Right lobe of liver (tissue), 6 donors: ENCODE measurements at regions not wholly inside any gene's neighbourhood (a gene's known extent, or its start where the extent isn't known, plus 50 kb on each side); places are given as distances from the start of the nearest gene placed in this dataset.
A peak's percentile ranks its signal among the peaks of the same experiment; 100 is the strongest.

Experiments
- ATAC-seq, 4 donors: fragments of 200-7000 bp; cut with Tn5 transposase; one replicate each; pipeline ENCODE4 v1.9.1; 2020; ENCODE audit warnings: mild to moderate bottlenecking in 4 of 4, moderate library complexity in 4 of 4
- DNase-seq, 3 donors: peaks; one replicate each; pipeline ENCODE4 v3.0.0-alpha.2; 2020
- H3K27ac ChIP-seq, 3 donors: fragments of 200-600 bp; one replicate each; pipeline ENCODE4 v1.8.0; 2022
- H3K27me3 ChIP-seq, 2 donors: fragments of 200-600 bp; one replicate each; pipeline ENCODE4 v1.8.0; 2022
- H3K36me3 ChIP-seq, 4 donors: fragments of 200-600 bp; sonication (generic) in 1 of 4; one replicate each; pipeline versions ENCODE4 v1.5.1 to v1.8.0; 2017 to 2022; ENCODE audit warnings: control low read depth in 1 of 4
- H3K4me1 ChIP-seq, 4 donors: fragments of 200-600 bp; sonication (generic) in 1 of 4; one replicate each; pipeline versions ENCODE4 v1.5.1 to v1.8.0; 2017 to 2022; ENCODE audit warnings: control low read depth in 1 of 4
- H3K4me3 ChIP-seq, 3 donors: fragments of 200-600 bp; one replicate each; pipeline ENCODE4 v1.8.0; 2022
- H3K9me3 ChIP-seq, 4 donors: fragments of 200-600 bp; sonication (generic) in 1 of 4; one replicate each; pipeline versions ENCODE4 v1.5.1 to v1.8.0; 2017 to 2022; ENCODE audit warnings: control low read depth in 1 of 4
- POLR2A ChIP-seq: fragments of 450-650 bp; IDR thresholded peaks from one replicate; pipeline ENCODE4 v1.6.1; 2017; ENCODE audit warnings: antibody characterized with exemption, mild to moderate bottlenecking
- WGBS: methylation state at CpG from one replicate; pipeline ENCODE4 v1.1.6; 2018; ENCODE audit warnings: low coverage, low lambda C conversion rate; ENCODE audit not compliant: insufficient coverage; ENCODE audit errors: missing lambda C conversion rate; 5-methylcytosine and 5-hydroxymethylcytosine counted together
- intact Hi-C, 2 donors: fragments of 100-400 bp; cut with DNase I; formaldehyde crosslinking; loops; one replicate each; pipeline versions ENCODE4 v1.11.2 to v1.14.1; 2022
- TF ChIP-seq, protein P1 (sequence below), 4 donors: fragments of 200-600 bp in 3 of 4; fragments of 450-650 bp in 1 of 4; IDR thresholded peaks; one replicate each; pipeline versions ENCODE4 v1.5.1 to v1.8.0; 2016 to 2022; ENCODE audit warnings: antibody characterized with exemption in 4 of 4, mild to moderate bottlenecking in 2 of 4
- donor health status: DM: no; HTN: yes; CAD: no.
- donor health status: DM: no; HTN: no; CAD: no.
- donor health status: DM: no; HTN: no; CAD: no.
- donor health status: DM: no; HTN: yes; CAD: no.
- donor health status: DM: no; HTN: yes; CAD: no.

DNA sequence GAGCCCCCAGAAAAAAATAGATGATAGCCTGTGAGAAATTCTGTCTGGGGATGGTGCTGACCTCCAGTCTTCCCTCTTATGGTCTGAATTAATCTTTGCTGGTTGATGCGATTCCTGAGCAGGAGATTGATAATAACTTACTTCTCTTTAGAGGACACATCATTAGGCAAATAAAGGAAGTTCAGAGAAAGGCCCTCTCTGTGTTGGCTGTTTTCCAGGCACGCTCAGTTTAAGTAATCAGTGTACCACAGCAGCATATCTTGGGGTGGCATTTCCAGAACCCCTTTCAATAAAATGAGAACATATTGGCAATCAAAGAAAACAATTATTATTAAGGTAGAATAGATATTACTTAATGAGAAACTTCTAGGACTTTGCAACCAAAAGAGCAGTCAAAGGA lies 1129.3 kb upstream of the RAG2 start:
- DNase-seq (no peak), ATAC-seq (no peak)
- TF ChIP-seq, protein P1, sequence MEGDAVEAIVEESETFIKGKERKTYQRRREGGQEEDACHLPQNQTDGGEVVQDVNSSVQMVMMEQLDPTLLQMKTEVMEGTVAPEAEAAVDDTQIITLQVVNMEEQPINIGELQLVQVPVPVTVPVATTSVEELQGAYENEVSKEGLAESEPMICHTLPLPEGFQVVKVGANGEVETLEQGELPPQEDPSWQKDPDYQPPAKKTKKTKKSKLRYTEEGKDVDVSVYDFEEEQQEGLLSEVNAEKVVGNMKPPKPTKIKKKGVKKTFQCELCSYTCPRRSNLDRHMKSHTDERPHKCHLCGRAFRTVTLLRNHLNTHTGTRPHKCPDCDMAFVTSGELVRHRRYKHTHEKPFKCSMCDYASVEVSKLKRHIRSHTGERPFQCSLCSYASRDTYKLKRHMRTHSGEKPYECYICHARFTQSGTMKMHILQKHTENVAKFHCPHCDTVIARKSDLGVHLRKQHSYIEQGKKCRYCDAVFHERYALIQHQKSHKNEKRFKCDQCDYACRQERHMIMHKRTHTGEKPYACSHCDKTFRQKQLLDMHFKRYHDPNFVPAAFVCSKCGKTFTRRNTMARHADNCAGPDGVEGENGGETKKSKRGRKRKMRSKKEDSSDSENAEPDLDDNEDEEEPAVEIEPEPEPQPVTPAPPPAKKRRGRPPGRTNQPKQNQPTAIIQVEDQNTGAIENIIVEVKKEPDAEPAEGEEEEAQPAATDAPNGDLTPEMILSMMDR (IDR thresholded peaks at IDR 0.05): no peak
- no peak for TF ChIP-seq POLR2A
- 47% methylated on average over 2 of the region's 2 CpGs for WGBS
- Histone ChIP-seq H3K9me3 (no peaks in the 10 kb centered on the region), H3K27ac (no peak overlapping the region), H3K4me3 (no peak overlapping the region), H3K27me3 (no peaks in the 10 kb centered on the region), H3K36me3 (no peaks in the 10 kb centered on the region), H3K4me1 (no peaks in the 10 kb centered on the region)
- intact Hi-C loops: no loop called here

GRCh38 chr11:37724315-37724714 lies 1126.3 kb upstream of the RAG2 start:
- 32% methylated on average over 4 of the region's 4 CpGs for WGBS
- no peak for ATAC-seq

DNA sequence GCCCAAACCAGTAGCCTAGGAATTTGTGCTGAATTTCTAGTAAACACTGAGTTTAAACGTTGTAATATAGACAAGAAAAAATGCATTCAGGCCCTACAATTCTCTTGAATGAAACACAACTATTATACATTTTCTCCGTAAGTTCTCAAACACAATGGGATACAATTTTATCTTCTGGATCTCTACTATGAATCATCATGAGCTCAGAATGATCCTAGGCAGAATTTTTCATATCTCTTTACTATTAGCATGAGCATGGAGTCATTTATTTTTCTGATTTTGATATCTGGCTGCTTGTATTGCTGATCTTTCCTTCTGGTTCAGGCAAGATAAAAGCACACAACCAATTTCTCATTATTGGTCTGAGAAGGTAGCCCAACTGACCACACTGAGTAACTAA lies 1123.4 kb upstream of the RAG2 start:
- intact Hi-C loops: no loop called here
- no peak for ATAC-seq
- DNase-seq: no peak
- H3K4me3 ChIP-seq: no peak overlapping the region
- no peak for TF ChIP-seq POLR2A
- TF ChIP-seq, protein P1 (IDR thresholded peaks at IDR 0.05): no peak
- H3K36me3 ChIP-seq: no peaks in the 10 kb centered on the region
- H3K27me3 ChIP-seq: no peaks in the 10 kb centered on the region
- WGBS: 67% methylated on average over 2 of the region's 2 CpGs
- H3K4me1 ChIP-seq: no peaks in the 10 kb centered on the region
- no peaks in the 10 kb centered on the region for H3K9me3 ChIP-seq
- H3K27ac ChIP-seq: no peak overlapping the region

More at GRCh38 chr11:37724315-37724714, 1126.3 kb upstream of the RAG2 start:
- Histone ChIP-seq H3K9me3 (no peaks in the 10 kb centered on the region), H3K4me3 (no peak overlapping the region), H3K27ac (no peak overlapping the region), H3K4me1 (no peaks in the 10 kb centered on the region), H3K36me3 (no peaks in the 10 kb centered on the region), H3K27me3 (no peaks in the 10 kb centered on the region)
- TF ChIP-seq, protein P1 (IDR thresholded peaks at IDR 0.05): no peak
- TF ChIP-seq POLR2A: no peak
- intact Hi-C loops: no loop called here
- DNase-seq: no peak

GRCh38 chr11:37718431-37718999 lies 1120.5 kb upstream of the RAG2 start:
- WGBS: 40% methylated on average over 1 of the region's 1 CpG

More at GRCh38 chr11:37718431-37718999, 1120.5 kb upstream of the RAG2 start:
- intact Hi-C loops: no loop called here
- H3K4me1 ChIP-seq: no peaks in the 10 kb centered on the region
- TF ChIP-seq, protein P1 (IDR thresholded peaks at IDR 0.05): no peak
- no peak for TF ChIP-seq POLR2A
- H3K27me3 ChIP-seq: no peaks in the 10 kb centered on the region
- no peak overlapping the region for H3K27ac ChIP-seq
- no peak for DNase-seq
- H3K9me3 ChIP-seq: no peaks in the 10 kb centered on the region
- ATAC-seq: peak; percentile 19 to 77 (median 59)
- H3K4me3 ChIP-seq: no peak overlapping the region
- H3K36me3 ChIP-seq: no peaks in the 10 kb centered on the region
